NCI-H1048 (cell line): ENCODE measurements at regions not wholly inside any gene's neighbourhood (a gene's known extent, or its start where the extent isn't known, plus 50 kb on each side); places are given as distances from the start of the nearest gene placed in this dataset.
"Not testable (repeated sequence)": the region's sequence is repeated elsewhere in the genome, so short reads cannot be mapped to it uniquely, and the experiment has no call there.

Experiments used
- DNase-seq: peaks from one replicate; lab custom pipeline; 2025; lab: John Stamatoyannopoulos, UW

DNA sequence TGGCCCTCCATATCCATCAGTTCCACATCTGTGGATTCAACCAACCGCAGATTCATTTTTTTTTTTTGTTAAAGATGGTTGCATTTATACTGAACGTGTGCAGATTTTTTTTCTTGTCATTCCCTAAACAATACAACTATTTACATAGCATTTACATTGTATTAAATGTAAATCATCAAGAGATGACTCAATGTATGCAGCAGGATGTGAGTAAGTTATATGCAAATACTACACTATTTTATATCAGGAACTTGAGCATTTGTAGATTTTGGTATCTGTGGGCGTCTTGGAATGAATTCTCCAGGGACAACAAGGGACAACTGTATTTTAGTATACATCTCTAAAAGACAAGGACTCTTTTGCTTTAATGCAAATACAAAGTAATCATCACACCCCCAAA lies 299.2 kb upstream of the ZNF608 start:
- DNase-seq = no peak

DNA sequence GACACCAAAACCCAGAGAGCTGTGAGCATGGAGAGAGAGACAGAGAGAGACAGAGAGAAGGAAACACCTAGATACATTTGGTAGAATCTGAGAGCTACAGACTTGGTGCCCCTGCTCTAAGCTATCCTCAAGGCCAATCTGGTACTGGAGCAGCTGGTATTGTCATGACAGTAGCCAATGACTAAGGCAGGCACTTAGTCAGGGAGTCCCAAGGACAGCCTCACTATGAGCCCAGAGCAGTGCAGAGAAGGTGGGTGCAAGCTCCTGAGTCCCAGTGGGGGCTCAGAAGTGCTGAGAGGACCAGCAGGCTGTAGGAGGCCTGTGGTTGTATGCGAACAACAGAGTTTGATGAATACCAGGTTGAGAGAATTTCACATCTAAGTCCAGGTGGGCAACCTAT lies 300.4 kb upstream of the ZNF608 start:
- DNase-seq = no peak

DNA sequence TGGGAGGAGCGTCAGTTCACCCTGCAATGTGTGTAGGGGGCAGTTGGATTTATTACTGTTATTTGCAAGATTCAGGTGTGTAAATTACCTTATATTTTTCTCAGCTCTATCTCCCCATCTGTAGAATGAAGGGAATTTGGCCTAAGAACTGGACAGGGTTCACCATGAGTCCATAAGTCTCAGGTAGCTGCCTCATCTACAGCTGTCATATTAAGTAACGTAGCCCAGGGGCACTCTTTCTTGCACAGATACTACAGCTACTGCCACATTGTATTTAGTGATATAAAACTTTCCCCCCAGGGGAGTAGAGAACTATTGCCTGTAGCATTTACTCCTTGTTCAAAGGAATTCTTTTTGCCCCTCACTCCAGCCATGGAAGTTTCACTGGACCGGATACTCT lies 301.4 kb upstream of the ZNF608 start:
- DNase-seq = no peak

DNA sequence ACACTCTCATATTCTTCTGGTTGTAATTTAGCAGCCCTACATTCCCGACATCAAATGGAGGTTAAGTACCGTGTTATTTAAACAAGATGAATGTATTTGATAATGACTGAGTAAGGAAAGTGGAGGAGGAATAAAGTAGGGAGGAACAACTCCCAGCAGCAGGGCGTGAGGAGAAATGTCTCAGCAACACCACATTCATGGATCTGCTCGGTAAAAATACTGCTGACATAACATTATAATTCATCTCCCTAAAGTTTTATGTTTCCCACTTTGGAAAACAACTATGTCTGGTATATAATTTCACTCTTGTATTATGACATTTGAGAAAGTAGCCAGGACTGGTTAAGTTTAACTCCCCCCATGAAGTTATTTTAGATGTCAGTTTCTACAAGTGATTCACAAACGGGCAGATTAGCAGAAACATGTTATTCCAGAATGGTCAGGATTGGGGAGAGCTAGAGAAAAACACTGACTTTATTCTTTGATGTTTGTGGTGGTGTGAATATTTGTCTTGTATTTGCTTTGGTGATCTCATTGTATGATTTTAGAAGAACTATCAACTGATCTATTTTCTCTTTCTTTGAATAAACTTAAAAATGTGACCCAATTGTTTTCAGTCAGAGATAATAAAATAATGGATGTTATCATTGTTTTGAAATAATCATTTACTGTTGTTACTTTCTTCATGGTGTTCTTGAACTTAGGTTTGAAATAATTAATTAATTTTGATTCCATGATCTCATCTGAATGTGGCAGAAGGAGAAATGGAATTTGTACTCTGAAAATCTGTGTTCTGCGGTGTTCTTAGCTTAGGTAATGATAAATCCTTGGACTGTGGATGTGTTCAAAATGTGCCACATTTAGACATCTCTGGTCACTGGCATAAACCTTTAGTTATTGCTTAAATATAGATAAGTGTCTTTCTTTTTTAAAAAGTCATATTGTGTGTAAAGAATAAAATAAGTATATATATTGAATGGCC lies 303.6 kb upstream of the ZNF608 start:
- no peak for DNase-seq

DNA sequence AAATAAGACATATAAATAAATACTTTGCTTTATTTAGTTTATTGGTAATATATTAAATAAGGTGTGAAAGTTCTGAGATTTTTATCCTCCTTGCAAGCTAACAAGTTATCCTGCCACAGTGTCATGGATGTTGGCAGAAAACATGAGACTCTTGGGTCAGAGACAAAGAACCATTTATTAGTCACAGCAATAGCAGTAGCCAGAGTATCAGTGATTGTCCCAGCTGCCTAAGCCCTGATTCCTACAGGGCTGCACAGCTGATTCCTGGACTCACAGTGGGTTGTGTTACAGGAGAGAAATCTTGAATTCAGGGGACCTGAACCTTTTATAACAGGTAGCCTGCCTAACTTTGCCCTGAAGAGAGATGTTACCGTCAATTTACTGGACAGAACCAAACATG lies 304.5 kb upstream of the ZNF608 start:
- DNase-seq = no peak

DNA sequence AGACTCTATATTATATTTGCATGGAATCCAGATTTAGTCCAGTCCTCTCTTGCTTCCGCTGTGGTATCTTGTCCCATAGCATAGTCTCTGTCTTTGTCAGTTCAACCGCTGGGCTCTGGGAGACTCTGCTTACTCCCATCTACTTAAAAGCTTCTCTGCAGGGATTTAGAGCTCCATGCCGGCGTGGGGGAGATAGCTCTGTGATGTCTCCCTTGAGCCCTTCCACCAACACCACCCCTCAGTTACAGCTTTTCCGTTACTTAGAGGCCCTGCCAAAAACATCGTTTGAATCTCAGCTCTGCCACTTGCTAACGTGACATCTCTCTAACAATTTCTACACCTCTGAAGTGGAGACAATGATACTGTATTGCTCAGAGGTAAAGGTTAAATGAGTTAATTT lies 306.1 kb upstream of the ZNF608 start:
- no peak for DNase-seq

DNA sequence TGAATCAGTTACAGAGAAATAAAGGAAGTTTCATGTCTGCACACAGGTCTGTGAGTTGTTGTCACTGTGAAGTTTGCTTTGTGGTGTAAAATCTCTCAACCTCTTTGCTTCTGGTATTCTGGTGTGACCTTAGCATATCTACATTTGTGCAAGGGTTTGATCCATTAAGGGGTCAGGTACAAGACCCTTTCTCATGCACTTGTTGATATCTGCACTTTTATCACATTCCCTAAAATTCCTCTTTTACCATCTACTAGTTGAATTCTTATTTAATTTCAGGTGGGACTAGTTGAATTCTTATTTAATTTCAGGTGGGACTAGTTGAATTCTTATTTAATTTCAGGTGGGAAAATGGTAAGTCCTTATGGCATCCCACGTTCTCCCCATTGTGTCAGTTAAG lies 306.7 kb upstream of the ZNF608 start:
- no peak for DNase-seq

DNA sequence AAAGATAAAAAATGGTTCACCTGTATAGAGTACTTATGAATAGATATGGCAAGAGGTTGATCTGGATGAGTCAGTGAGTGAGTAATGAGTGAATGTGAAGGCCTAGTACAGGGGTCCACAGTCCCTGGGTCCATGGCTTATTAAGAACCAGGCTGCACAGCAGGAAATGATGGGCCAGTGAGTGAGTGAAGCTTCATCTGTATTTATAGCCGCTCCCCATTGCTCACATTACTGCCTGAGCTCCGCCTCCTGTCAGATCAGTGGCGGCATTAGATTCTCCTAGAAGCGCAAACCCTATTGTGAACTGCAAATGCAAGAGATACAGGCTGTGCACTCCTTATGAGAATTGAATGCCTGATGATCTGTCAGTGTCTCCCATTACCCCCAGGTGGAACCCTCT lies 307.7 kb upstream of the ZNF608 start:
- no peak for DNase-seq

DNA sequence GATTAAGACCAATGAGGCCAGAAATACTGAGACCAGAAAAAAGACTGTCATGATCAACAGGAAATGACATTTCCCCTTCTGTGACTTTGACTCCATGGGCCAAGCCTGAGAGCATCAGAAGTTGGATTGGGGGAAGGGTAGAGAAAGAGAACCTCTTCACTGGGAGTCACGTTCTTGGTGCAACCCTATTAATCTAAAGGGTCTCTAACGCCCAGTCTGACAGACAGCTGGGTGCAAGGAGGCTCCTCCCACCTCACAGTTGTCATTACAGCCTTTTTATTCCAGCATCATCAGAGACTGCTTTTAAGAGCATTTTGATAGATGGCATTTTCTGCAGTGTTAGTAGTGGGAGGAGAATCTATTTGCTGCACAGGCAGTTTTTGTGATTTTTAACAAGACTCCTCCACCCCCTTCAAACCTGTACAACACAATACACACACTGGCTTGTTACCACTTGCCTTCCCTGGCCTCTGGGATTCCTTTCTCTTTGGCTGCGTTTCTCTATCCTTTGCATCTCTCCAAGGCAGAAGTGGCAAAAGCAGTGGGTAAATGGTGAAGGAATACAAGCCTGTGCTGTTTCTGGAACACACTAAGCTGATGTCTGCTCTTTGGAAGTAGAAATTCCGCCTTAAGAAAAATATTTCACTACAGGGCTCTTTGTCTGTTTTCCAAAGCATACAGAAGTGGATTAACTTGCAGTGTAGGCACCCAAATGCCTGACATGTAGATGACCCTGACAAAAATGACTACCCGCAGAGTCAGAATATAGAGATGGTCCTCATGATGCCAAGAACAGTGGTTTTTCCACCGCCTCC lies 310.4 kb upstream of the ZNF608 start:
- DNase-seq = no peak

DNA sequence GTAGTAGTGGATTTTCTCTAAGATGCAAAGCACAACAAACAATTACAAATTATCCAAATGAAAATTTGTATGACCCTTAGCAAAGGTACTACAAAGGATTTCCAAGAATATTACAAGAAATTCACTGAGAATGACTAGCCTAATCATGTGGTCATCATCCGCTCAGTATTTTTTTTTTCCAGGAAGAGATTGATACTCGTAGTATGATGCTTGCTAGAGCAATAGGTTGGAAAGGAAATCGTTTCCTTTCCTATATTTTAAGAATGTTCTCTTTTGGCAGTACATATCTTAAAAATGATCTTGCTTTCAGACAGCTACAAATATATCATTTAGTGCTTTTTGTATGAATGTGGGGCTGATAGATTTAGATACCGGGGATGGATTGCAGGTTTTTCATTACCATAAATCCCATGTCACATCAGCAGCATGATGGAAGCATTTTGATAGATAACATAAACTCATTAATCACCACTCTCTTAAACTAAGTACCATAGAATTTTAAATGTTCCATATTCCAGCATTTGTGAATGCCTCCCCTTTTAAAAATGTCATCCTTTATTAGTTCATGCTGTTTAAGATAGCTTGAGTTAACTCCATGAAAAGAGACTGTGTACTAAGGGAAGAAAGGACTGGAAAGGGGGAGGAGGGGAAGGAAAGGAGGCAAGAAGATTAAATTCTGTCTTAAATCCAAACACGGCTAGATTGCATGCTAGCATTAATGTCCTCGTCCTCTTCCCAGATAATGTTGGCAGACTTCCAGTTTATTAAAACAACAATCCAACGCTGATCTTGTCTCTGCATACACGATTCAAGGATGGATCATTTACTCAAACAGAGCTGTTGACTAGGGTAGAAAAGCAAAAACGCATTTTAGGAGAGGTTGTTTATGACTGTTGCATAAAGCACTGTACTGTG lies 311.7 kb upstream of the ZNF608 start:
- DNase-seq = no peak

DNA sequence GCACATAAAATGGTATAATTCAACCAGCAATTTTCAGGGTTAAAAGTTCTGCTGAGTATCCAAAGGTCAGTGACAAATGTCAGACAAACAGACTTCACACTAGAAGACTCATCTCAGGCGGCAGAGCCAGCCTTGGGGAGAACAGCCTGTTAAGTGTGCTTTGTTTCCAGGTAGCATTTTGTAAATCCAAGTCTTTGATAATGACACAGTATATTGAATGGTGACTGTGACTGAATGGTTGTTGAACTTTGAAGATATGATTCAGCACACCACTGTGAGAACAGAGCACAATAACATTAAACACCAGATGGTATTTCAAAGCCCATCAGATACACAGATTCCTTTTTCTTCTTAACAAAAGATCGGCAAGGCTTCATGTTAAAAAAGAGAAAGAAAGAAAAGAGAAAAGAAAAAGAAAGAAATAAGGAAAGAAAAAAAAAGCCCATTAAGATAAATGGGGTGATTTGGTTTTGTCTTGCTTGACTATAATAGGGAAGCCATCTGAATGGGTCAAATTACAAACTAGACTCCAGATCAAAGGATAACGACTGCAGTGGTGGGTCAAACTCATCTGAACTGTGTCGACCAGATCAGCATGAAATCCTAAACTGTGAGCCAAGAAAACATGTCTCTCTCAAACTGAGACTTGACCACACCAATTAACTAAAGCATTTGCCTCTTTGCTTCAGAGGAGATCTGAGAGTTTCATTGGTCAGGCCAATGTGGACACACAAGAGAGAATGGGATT lies 313.0 kb upstream of the ZNF608 start:
- no peak for DNase-seq

DNA sequence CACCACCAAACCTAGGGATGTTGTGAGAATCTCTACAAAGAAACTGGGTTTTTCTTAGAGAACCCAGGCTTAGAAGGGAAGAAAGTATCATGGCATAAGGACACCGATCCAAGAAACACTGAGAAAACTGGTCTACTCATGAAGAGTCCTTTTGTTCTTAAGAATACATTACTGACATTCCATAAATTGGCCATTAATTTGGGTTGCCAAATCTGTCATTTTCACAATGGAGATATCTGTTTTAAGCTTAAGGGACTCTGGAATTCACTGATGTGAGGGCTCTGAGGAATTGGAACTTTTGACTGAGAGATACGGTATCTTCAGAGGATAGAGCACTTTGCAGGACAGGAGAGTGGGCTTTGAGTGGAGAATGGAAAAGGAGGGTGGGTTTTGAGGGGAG lies 315.3 kb upstream of the ZNF608 start:
- DNase-seq = no peak

DNA sequence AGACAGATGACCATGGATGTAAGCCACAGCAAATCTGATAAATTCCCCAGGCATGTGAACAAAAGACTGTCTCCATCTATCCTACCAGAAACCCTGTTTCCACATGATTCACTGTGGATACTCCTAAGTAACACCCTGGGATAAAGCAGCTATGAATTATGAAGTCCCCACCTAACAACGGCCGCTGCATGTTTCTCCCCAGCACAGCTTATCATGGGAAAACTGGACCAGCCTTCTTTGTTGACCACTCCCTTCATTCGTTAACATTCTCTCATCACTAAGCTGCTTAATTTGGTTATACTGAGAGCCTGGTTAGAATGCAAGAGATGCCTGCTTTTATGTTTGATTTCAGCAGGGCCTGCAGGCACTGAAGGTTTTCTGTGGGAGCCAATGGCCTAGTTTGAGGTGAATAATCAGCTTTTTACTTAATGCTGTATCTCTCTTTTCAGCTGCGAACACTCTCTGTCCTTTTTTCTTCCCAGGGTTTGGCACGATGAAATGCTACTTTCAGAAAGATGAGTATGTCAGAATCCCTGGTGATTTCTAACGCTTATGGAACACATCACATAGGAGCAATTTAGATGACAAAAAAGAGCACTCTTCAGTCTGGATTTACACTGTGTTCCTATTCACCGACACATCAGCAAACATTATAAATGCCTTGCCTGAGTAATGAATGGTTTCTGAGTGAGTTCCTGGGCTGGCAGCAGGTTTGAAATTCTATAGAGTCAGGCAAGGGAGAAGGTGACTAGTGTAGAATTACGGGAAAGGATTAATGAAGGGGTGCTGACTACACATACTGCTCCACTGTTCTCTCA lies 318.4 kb upstream of the ZNF608 start:
- no peak for DNase-seq

DNA sequence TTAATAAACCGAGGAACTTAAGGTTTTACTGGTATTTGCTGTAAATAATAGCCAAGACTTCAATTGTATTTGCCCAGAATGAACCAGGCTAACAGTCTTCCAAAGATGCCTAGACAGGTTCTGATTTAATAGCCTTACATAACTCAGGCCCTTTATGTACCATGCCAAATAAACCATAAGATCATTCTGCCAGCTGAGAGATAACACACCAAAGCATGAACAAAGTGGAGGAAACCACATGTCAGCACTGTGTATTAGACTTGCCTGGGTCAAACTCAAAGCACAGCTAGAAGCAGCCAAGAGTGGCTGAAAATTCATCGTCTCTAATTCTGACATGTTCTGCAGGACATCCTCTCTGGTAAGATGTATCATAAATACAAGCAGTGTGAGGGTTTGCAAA lies 319.3 kb upstream of the ZNF608 start:
- no peak for DNase-seq

DNA sequence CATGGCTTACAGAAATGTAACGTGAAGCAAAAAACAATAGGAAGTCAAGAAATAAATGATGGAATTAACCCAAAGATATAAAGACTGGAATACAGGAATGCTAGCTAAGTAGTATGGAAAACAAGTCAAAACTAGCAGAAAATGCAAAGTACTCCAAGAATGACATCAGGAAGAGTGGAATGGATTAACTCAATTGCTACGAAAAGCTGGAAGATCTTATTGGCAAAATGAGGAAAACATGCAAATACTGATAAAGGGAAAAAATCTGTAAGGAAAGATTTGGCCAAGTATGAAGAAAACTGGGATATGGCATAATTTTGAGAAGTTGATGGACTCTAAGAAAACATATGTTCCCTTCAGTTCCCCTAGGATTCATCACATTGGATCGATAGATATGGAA lies 324.5 kb upstream of the ZNF608 start:
- no peak for DNase-seq

DNA sequence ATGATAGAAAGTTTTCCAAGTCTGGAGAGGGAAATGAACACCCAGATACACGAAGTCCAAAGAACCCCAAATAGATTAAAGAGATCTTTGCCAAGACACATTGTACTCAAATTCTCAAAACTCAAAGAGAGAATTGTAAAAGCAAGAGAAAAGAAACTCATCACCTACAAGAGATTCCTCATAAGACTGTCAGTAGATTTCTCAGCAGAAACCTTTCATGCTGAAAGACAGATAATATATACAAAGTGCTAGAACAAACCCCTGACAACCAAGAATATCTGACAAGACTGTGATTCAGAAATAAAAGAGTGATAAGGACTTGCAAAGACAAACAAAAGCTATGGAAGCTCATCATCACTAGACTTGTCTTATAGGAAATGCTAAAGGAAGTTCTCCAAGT lies 326.7 kb upstream of the ZNF608 start:
- no peak for DNase-seq

DNA sequence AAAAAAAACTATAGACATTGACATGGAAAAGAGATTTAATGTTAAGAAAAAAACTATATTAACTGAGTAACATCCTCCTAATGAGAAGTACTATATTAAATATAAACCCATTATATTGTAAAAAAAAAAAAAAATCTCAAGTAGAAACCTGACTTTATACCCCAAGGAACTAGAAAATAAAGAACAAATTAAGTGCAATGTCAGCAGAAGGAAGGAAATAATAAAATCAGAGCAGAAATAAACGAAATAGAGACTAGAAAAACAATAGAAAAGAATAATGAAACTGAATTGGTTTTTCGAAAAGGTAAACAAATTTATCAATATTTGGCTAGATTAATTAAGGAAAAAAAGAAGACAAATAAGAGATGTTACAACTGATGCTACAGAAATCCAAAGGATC lies 329.1 kb upstream of the ZNF608 start:
- no peak for DNase-seq

DNA sequence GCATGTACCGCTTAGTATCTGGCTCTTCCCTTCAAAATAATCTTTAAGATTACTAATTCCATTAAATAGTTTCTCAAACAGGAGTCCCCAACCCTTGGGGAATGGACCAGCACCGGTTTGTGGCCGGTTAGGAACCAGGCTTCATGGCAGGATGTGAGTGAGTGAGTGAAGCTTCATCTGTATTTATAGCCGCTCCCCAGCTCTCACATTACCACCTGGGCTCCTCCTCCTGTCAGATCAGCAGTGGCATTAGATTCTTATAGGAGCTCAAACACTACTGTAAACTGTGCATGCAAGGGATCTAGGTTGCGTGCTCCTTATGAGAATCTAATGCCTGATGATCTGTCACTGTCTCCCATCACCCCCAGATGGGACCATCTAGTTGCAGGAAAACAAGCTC lies 332.6 kb upstream of the ZNF608 start:
- DNase-seq = not testable (repeated sequence)

DNA sequence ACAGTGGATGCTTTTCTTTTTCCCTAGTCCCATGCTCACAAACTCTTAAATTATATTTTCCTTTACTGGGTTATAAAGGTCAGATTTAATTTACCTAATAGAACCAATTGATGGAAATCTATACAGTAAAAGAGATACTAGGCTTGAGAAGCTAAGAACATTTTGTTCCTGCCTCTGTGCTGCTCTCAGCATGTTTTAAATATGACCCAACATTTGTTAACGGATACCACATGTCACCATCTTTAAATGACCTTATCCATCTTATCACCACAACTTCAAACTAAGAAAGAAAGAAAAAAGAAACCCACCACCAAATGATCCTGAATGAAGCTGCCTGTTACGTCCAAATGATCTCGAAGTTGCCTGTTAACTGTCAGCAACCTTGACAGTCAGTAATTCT lies 334.7 kb upstream of the ZNF608 start:
- no peak for DNase-seq

DNA sequence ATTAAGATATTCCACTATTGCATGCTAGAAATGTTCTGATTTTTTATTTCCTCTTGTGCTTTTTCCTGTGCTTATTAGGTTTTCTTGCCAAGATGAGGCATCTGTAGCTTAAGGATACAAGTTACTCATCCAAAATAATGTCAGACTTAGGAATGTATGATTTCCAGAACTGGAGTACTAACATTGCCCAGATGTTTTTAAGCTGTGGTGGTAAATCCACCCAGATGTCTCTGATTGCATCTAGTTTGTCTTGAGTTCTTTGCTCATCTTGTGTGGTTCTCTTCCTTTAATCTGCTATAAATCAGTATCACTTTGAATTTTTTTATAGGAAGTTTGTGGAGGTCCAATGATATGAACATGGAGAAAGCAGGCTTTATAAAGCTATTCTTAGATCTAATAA lies 337.5 kb upstream of the ZNF608 start:
- DNase-seq = no peak
